Gastroesophageal sphincter (tissue), 4 donors: ENCODE measurements at regions not wholly inside any gene's neighbourhood (a gene's known extent, or its start where the extent isn't known, plus 50 kb on each side); places are given as distances from the start of the nearest gene placed in this dataset.

Experiments used
- ATAC-seq: fragments of 150-250 bp; one replicate; pipeline ENCODE4 v1.9.1; 2016; ENCODE audit warnings: mild to moderate bottlenecking, moderate library complexity
- H3K27ac ChIP-seq, 4 donors: fragments of 200-600 bp; sonication (generic) in 3 of 4; 1 replicate in 3 of 4; 2 replicates in 1 of 4; pipeline ENCODE4 v1.5.1; 2016 to 2019
- H3K27me3 ChIP-seq: fragments of 200-600 bp; sonication (generic); one replicate; pipeline ENCODE4 v1.5.1; 2019
- H3K36me3 ChIP-seq, 2 donors: fragments of 200-600 bp; sonication (generic); one replicate each; pipeline ENCODE4 v1.5.1; 2019; ENCODE audit warnings: control low read depth in 1 of 2
- H3K4me1 ChIP-seq, 3 donors: fragments of 200-600 bp; sonication (generic); 1 replicate in 2 of 3; 2 replicates in 1 of 3; pipeline ENCODE4 v1.5.1; 2016 to 2019; ENCODE audit warnings: control low read depth in 2 of 3
- H3K4me3 ChIP-seq, 2 donors: fragments of 200-600 bp; sonication (generic); one replicate each; pipeline ENCODE4 v1.5.1; 2019; ENCODE audit warnings: mild to moderate bottlenecking in 1 of 2, moderate library complexity in 1 of 2
- H3K9me3 ChIP-seq, 3 donors: fragments of 200-600 bp; sonication (generic); one replicate each; pipeline ENCODE4 v1.5.1; 2017 to 2019; ENCODE audit warnings: control low read depth in 2 of 3
- EP300 ChIP-seq: sonication (generic); formaldehyde crosslinking; IDR thresholded peaks from one replicate; pipeline ENCODE4 v1.6.1; 2017; ENCODE audit warnings: antibody characterized with exemption, mild to moderate bottlenecking
- POLR2A ChIP-seq, 2 donors: fragments of 450-650 bp; IDR thresholded peaks; one replicate each; pipeline ENCODE4 v1.6.1; 2017; ENCODE audit warnings: antibody characterized with exemption in 2 of 2, mild to moderate bottlenecking in 2 of 2, moderate library complexity in 1 of 2
- POLR2AphosphoS5 ChIP-seq: sonication (generic); formaldehyde crosslinking; IDR thresholded peaks from one replicate; pipeline ENCODE4 v1.6.1; 2017; ENCODE audit warnings: antibody characterized with exemption
- WGBS, 2 donors: methylation state at CpG; one replicate each; pipeline ENCODE4 v1.1.5; 2018; ENCODE audit warnings: low coverage in 1 of 2; 5-methylcytosine and 5-hydroxymethylcytosine counted together
- TF ChIP-seq, protein P1 (sequence below), 4 experiments: fragments of 200-600 bp in 2 of 4; fragments of 450-650 bp in 2 of 4; sonication (generic) in 1 of 4; IDR thresholded peaks; one replicate each; pipeline ENCODE4 v1.5.1; 2017 to 2019; ENCODE audit warnings: antibody characterized with exemption in 4 of 4, mild to moderate bottlenecking in 2 of 4, moderate library complexity in 2 of 4

GRCh38 chr7:116128139-116128538 is 82.2 kb upstream of the TES start:
- ATAC-seq, result no peak
- Histone ChIP-seq H3K4me1 (no peaks in the 10 kb centered on the region), H3K4me3 (no peak overlapping the region), H3K36me3 (no peaks in the 10 kb centered on the region), H3K27me3 (no peaks in the 10 kb centered on the region), H3K9me3 (peaks cover 0 to 10% (median 0%) of the 10 kb centered on the region in 3 donors), H3K27ac (no peak overlapping the region)
- WGBS, 2 donors, result 91 to 97% methylated on average over 2 of the region's 2 CpGs
- TF ChIP-seq EP300 (no peak), POLR2A (IDR thresholded peaks at IDR 0.05) (no peak), POLR2AphosphoS5 (no peak)
- TF ChIP-seq, protein P1, sequence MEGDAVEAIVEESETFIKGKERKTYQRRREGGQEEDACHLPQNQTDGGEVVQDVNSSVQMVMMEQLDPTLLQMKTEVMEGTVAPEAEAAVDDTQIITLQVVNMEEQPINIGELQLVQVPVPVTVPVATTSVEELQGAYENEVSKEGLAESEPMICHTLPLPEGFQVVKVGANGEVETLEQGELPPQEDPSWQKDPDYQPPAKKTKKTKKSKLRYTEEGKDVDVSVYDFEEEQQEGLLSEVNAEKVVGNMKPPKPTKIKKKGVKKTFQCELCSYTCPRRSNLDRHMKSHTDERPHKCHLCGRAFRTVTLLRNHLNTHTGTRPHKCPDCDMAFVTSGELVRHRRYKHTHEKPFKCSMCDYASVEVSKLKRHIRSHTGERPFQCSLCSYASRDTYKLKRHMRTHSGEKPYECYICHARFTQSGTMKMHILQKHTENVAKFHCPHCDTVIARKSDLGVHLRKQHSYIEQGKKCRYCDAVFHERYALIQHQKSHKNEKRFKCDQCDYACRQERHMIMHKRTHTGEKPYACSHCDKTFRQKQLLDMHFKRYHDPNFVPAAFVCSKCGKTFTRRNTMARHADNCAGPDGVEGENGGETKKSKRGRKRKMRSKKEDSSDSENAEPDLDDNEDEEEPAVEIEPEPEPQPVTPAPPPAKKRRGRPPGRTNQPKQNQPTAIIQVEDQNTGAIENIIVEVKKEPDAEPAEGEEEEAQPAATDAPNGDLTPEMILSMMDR (IDR thresholded peaks at IDR 0.05), result no peak

DNA sequence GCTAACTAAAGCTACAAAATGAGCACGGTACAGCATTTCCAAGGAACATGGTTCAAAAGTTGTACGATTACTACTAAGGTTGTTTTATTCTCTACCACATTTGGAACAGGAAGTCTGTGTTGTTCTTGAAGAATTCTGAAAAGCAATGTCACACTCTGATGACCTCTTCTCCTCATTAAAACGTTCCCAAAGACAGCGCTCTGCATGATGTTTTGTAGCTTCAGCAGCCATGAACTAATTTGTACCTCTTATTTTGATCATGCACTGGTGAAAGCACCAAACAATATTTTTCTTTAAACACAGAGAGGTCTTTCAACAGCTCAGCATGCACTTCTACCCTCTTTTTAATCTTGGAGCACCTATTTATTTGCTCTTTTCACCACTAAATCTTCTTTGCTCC is 75.0 kb upstream of the TES start:
- Histone ChIP-seq H3K36me3 (no peaks in the 10 kb centered on the region), H3K4me1 (peaks cover 0 to 4% (median 0%) of the 10 kb centered on the region in 3 donors), H3K9me3 (no peaks in the 10 kb centered on the region), H3K27me3 (no peaks in the 10 kb centered on the region), H3K4me3 (no peak overlapping the region), H3K27ac (no peak overlapping the region)
- 68 to 70% methylated on average over 4 of the region's 4 CpGs for WGBS, 2 donors
- TF ChIP-seq, protein P1 (IDR thresholded peaks at IDR 0.05), result no peak
- no peak for TF ChIP-seq POLR2AphosphoS5
- no peak for TF ChIP-seq POLR2A (IDR thresholded peaks at IDR 0.05)
- TF ChIP-seq EP300, result no peak
- no peak for ATAC-seq

DNA sequence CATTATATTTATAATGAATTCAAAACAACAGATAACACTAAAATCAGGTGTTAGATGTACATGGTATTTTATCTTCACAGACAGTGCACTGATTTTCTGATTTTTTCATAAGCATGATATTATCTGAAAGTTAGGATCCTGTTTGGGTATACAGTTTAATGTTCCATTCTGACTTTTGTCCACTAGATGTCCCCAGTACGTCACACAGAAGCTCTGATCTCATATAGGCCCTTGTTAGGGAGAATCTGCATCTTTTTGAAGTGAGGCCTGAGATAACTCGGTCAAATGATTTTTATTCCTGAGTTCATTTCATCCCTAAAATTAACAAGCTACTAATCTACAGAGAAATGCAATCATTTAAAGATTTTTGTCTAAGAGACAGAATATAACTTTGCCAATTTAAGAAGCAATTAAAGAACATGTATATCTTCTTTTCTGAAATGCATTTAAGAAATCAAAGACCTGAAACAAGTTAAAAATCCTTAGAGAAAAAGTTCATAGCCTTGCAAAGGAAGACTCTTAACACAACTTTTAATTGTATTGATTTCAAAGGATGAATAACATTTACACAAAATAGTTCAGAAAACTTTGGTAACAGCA is 72.0 kb upstream of the TES start:
- no peak overlapping the region for H3K4me3 ChIP-seq
- H3K27me3 ChIP-seq, result no peaks in the 10 kb centered on the region
- peak overlapping the region in 2 of 4 donors; percentile 6 to 67 for H3K27ac ChIP-seq
- 0 to 15% methylated on average over 2 of the region's 2 CpGs for WGBS, 2 donors
- H3K36me3 ChIP-seq, result no peaks in the 10 kb centered on the region
- TF ChIP-seq POLR2AphosphoS5, result no peak
- TF ChIP-seq, protein P1 (IDR thresholded peaks at IDR 0.05), result peak; percentile 51 to 76 (median 70)
- H3K9me3 ChIP-seq, result no peaks in the 10 kb centered on the region
- peaks cover 0 to 4% (median 0%) of the 10 kb centered on the region in 3 donors for H3K4me1 ChIP-seq
- peak; percentile 67 for ATAC-seq

GRCh38 chr7:116139007-116139406 is 71.3 kb upstream of the TES start:
- no peak for ATAC-seq
- no peaks in the 10 kb centered on the region for H3K36me3 ChIP-seq
- H3K27ac ChIP-seq, result peak overlapping the region in 3 of 4 donors; percentile 6 to 67 (median 38)
- WGBS, 2 donors, result 50 to 65% methylated on average over 1 to 6 of the region's 6 CpGs
- H3K27me3 ChIP-seq, result no peaks in the 10 kb centered on the region
- H3K9me3 ChIP-seq, result no peaks in the 10 kb centered on the region
- H3K4me1 ChIP-seq, result peaks cover 0 to 4% (median 0%) of the 10 kb centered on the region in 3 donors
- no peak overlapping the region for H3K4me3 ChIP-seq
- TF ChIP-seq, protein P1 (IDR thresholded peaks at IDR 0.05), result no peak
- no peak for TF ChIP-seq EP300
- no peak for TF ChIP-seq POLR2AphosphoS5
- no peak for TF ChIP-seq POLR2A (IDR thresholded peaks at IDR 0.05)

- no peak overlapping the region for H3K4me3 ChIP-seq
- TF ChIP-seq EP300, result no peak
- TF ChIP-seq POLR2A (IDR thresholded peaks at IDR 0.05), result no peak
- peaks cover 0 to 4% (median 0%) of the 10 kb centered on the region in 3 donors for H3K4me1 ChIP-seq
- ATAC-seq, result no peak
- H3K36me3 ChIP-seq, result no peaks in the 10 kb centered on the region
- H3K9me3 ChIP-seq, result no peaks in the 10 kb centered on the region
- H3K27ac ChIP-seq, result no peak overlapping the region
- no peaks in the 10 kb centered on the region for H3K27me3 ChIP-seq
These were observed 70.5 kb upstream of the TES start for GRCh38 chr7:116139807-116140206.
